ENCODE measurements at regions not wholly inside any gene's neighbourhood (a gene's known extent, or its start where the extent isn't known, plus 50 kb on each side); places are given as distances from the start of the nearest gene placed in this dataset.

DNA sequence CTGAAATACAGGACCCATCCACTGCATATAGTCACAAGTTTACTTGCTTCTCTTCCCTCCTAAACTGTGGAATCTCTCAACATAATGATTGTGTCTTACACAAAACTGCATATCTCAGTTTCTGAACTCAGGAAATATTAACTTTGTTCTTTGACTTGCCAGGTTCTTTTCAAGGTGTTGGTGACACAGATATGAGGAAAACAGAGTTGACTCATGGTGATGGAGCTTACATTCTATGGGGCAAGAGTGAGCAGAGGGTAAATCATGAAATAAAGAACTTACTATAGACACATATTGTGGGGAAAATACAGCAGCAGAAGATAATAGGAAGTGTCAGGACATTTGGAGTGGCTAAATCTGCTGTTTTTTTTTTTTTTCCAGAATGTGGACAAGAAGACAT, 72.5 kb upstream of the IGFBP3 start:
- TF ChIP-seq, protein P1, sequence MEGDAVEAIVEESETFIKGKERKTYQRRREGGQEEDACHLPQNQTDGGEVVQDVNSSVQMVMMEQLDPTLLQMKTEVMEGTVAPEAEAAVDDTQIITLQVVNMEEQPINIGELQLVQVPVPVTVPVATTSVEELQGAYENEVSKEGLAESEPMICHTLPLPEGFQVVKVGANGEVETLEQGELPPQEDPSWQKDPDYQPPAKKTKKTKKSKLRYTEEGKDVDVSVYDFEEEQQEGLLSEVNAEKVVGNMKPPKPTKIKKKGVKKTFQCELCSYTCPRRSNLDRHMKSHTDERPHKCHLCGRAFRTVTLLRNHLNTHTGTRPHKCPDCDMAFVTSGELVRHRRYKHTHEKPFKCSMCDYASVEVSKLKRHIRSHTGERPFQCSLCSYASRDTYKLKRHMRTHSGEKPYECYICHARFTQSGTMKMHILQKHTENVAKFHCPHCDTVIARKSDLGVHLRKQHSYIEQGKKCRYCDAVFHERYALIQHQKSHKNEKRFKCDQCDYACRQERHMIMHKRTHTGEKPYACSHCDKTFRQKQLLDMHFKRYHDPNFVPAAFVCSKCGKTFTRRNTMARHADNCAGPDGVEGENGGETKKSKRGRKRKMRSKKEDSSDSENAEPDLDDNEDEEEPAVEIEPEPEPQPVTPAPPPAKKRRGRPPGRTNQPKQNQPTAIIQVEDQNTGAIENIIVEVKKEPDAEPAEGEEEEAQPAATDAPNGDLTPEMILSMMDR (IDR thresholded peaks at IDR 0.05; ENCODE audit: insufficient read depth, low read depth, low read length), result no peak
- TF ChIP-seq EZH2 (IDR thresholded peaks at IDR 0.05; ENCODE audit: insufficient read depth, low read length), result no peak
